ENCODE measurements at regions not wholly inside any gene's neighbourhood (a gene's known extent, or its start where the extent isn't known, plus 50 kb on each side); places are given as distances from the start of the nearest gene placed in this dataset.

GRCh38 chr15:91664224-91664836 is 189.2 kb upstream of the SLCO3A1 start:
- H2AFZ ChIP-seq: no peak overlapping the region
- no peaks in the 10 kb centered on the region for H3K27me3 ChIP-seq (ENCODE audit: insufficient read depth)
- no peaks in the 10 kb centered on the region for H3F3A ChIP-seq (replicated peaks; ENCODE audit: low read depth)
- TF ChIP-seq EZH2 (IDR thresholded peaks at IDR 0.05; ENCODE audit: low read depth, unreplicated experiment): no peak
- no peak for TF ChIP-seq EZH2phosphoT487 (IDR thresholded peaks at IDR 0.05; ENCODE audit: unreplicated experiment)
- TF ChIP-seq JUNB (IDR thresholded peaks at IDR 0.05; ENCODE audit: unreplicated experiment): no peak
- no peak for TF ChIP-seq ZNF114 (CRISPR knock-in tag; IDR thresholded peaks at IDR 0.05)
- no peak for TF ChIP-seq CREB1 (CRISPR knock-in tag; IDR thresholded peaks at IDR 0.05; ENCODE audit: low read depth)
- TF ChIP-seq, protein P1, sequence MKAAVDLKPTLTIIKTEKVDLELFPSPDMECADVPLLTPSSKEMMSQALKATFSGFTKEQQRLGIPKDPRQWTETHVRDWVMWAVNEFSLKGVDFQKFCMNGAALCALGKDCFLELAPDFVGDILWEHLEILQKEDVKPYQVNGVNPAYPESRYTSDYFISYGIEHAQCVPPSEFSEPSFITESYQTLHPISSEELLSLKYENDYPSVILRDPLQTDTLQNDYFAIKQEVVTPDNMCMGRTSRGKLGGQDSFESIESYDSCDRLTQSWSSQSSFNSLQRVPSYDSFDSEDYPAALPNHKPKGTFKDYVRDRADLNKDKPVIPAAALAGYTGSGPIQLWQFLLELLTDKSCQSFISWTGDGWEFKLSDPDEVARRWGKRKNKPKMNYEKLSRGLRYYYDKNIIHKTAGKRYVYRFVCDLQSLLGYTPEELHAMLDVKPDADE (IDR thresholded peaks at IDR 0.05): no peak
- no peak for TF ChIP-seq CTCF (conservative IDR thresholded peaks at IDR 0.05; ENCODE audit: low read depth in 2 of 2)
- no peak for TF ChIP-seq POLR2AphosphoS5 (IDR thresholded peaks at IDR 0.05; ENCODE audit: low read depth)
- TF ChIP-seq STAT1 (IDR thresholded peaks at IDR 0.05; ENCODE audit: unreplicated experiment): no peak
- no peak for TF ChIP-seq NANOG (IDR thresholded peaks at IDR 0.05; ENCODE audit: borderline replicate concordance)
- TF ChIP-seq REST (IDR thresholded peaks at IDR 0.05; ENCODE audit: unreplicated experiment): no peak
- TF ChIP-seq, protein P2, sequence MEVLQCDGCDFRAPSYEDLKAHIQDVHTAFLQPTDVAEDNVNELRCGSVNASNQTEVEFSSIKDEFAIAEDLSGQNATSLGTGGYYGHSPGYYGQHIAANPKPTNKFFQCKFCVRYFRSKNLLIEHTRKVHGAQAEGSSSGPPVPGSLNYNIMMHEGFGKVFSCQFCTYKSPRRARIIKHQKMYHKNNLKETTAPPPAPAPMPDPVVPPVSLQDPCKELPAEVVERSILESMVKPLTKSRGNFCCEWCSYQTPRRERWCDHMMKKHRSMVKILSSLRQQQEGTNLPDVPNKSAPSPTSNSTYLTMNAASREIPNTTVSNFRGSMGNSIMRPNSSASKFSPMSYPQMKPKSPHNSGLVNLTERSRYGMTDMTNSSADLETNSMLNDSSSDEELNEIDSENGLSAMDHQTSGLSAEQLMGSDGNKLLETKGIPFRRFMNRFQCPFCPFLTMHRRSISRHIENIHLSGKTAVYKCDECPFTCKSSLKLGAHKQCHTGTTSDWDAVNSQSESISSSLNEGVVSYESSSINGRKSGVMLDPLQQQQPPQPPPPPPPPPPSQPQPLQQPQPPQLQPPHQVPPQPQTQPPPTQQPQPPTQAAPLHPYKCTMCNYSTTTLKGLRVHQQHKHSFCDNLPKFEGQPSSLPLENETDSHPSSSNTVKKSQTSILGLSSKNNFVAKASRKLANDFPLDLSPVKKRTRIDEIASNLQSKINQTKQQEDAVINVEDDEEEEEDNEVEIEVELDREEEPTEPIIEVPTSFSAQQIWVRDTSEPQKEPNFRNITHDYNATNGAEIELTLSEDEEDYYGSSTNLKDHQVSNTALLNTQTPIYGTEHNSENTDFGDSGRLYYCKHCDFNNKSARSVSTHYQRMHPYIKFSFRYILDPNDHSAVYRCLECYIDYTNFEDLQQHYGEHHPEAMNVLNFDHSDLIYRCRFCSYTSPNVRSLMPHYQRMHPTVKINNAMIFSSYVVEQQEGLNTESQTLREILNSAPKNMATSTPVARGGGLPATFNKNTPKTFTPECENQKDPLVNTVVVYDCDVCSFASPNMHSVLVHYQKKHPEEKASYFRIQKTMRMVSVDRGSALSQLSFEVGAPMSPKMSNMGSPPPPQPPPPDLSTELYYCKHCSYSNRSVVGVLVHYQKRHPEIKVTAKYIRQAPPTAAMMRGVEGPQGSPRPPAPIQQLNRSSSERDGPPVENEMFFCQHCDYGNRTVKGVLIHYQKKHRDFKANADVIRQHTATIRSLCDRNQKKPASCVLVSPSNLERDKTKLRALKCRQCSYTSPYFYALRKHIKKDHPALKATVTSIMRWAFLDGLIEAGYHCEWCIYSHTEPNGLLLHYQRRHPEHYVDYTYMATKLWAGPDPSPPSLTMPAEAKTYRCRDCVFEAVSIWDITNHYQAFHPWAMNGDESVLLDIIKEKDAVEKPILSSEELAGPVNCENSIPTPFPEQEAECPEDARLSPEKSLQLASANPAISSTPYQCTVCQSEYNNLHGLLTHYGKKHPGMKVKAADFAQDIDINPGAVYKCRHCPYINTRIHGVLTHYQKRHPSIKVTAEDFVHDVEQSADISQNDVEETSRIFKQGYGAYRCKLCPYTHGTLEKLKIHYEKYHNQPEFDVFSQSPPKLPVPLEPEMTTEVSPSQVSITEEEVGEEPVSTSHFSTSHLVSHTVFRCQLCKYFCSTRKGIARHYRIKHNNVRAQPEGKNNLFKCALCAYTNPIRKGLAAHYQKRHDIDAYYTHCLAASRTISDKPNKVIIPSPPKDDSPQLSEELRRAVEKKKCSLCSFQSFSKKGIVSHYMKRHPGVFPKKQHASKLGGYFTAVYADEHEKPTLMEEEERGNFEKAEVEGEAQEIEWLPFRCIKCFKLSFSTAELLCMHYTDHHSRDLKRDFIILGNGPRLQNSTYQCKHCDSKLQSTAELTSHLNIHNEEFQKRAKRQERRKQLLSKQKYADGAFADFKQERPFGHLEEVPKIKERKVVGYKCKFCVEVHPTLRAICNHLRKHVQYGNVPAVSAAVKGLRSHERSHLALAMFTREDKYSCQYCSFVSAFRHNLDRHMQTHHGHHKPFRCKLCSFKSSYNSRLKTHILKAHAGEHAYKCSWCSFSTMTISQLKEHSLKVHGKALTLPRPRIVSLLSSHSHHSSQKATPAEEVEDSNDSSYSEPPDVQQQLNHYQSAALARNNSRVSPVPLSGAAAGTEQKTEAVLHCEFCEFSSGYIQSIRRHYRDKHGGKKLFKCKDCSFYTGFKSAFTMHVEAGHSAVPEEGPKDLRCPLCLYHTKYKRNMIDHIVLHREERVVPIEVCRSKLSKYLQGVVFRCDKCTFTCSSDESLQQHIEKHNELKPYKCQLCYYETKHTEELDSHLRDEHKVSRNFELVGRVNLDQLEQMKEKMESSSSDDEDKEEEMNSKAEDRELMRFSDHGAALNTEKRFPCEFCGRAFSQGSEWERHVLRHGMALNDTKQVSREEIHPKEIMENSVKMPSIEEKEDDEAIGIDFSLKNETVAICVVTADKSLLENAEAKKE (CRISPR knock-in tag; IDR thresholded peaks at IDR 0.05): no peak
- no peak for TF ChIP-seq ZNF331 (CRISPR knock-in tag; IDR thresholded peaks at IDR 0.05; ENCODE audit: low read depth)
- no peaks in the 10 kb centered on the region for H3K36me3 ChIP-seq (ENCODE audit: insufficient read depth)
- H3K9me2 ChIP-seq (ENCODE audit: insufficient read depth): no peaks in the 10 kb centered on the region; the same call in 1 of the 2 replicates
- no peak overlapping the region for H3K27ac ChIP-seq (ENCODE audit: low read depth)
- H3K4me1 Mint-ChIP-seq: no peaks in the 10 kb centered on the region
- H3K4me3 ChIP-seq: no peak overlapping the region
- no peak overlapping the region for H3K4me3 Mint-ChIP-seq
- ATAC-seq (no peak), DNase-seq (ENCODE audit: low spot score) (no peak)
- no peaks in the 10 kb centered on the region for H4K20me1 ChIP-seq (replicated peaks; ENCODE audit: insufficient read depth)
- H3K4me2 ChIP-seq: no peak overlapping the region
- no peaks in the 10 kb centered on the region for H3K79me2 ChIP-seq (replicated peaks; ENCODE audit: insufficient read depth)
- H3K36me3 Mint-ChIP-seq (ENCODE audit: low read depth): no peaks in the 10 kb centered on the region
- no peaks in the 10 kb centered on the region for H3K27me3 Mint-ChIP-seq (ENCODE audit: insufficient read depth, low read depth, poor library complexity)
- no peaks in the 10 kb centered on the region for H3K9me3 Mint-ChIP-seq
- H3K27ac Mint-ChIP-seq: no peak overlapping the region
- no peaks in the 10 kb centered on the region for H3K4me1 ChIP-seq (ENCODE audit: insufficient read depth)
